ENCODE measurements at regions not wholly inside any gene's neighbourhood (a gene's known extent, or its start where the extent isn't known, plus 50 kb on each side); places are given as distances from the start of the nearest gene placed in this dataset.

DNA sequence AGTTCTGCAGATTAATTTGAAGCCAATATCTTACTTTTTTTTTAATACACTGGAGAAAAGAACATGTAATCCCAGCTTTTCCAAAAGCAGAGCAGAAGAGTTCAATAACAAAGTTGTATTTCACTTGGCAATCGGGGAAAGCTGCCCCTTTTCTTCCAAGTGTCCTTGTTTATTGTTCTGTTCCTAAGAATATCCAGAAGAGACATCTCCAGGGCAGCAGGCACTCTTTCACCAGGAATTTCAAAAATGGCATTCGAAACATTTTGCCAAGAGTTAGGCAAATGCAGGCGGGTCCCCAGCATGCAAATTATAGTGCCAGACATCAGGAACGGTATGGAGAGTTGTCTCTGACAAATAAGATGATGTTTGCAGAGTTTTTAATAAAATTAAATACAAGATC is 494.5 kb downstream of the BCOR start:
- no peaks in the 10 kb centered on the region for H3K9me3 Mint-ChIP-seq
- no peak overlapping the region for H3K4me3 Mint-ChIP-seq

DNA sequence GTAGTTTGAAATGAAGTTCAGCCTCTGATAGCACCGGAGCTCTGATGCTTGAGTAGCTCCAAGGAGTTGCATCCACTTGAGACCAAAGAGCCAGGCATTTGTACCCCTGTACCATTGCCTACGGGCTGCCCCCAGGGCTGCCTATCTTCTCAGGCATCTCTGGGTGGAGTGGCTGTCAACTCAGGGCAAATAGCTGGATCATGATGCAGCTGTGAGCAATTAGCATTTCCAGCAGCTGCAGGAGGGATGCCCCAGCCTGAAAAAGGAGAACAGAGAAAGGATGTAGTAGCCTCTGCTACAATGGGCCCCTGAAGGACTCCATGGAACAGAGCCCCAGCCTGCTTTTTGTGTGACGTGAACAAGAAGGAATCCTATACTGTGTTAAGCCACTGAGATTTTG is 492.6 kb downstream of the BCOR start:
- Mint-ChIP-seq H3K36me3 (no peaks in the 10 kb centered on the region), H3K9me3 (no peaks in the 10 kb centered on the region), H3K4me3 (no peak overlapping the region), H3K27me3 (ENCODE audit: low read depth in 3 of 3) (peaks cover 0 to 6% (median 5%) of the 10 kb centered on the region in 3 donors), H3K27ac (no peak overlapping the region), H3K4me1 (no peaks in the 10 kb centered on the region)
- no peak for DNase-seq

More for the DNA sequence above, 494.5 kb downstream of the BCOR start:
- DNase-seq = no peak
- no peaks in the 10 kb centered on the region for H3K4me1 Mint-ChIP-seq
- H3K27me3 Mint-ChIP-seq (ENCODE audit: low read depth in 3 of 3) = peaks cover 0 to 6% (median 3%) of the 10 kb centered on the region in 3 donors
- no peak overlapping the region for H3K27ac Mint-ChIP-seq
- no peaks in the 10 kb centered on the region for H3K36me3 Mint-ChIP-seq

DNA sequence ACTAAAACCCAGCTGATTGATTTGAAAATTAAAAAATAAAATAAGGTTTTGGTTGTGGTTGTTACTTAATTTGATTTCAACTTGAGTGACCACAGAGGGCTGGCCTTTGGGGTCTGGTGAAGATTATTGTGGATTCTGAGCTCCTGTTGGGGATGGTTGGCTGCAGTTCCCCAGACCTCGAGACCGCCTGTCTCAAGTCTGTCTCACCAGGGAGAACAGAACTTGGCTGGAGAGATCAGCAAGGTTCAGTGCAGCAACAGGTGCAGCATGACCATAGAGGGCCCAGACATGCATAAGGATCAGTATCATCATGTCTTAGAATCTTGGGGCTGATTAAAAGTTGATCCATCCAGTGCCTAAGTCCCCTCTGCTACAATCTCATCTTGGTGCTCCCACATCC is 491.9 kb downstream of the BCOR start:
- Mint-ChIP-seq H3K4me3 (no peak overlapping the region), H3K36me3 (no peaks in the 10 kb centered on the region), H3K27ac (no peak overlapping the region), H3K4me1 (no peaks in the 10 kb centered on the region), H3K9me3 (no peaks in the 10 kb centered on the region), H3K27me3 (ENCODE audit: low read depth in 3 of 3) (peaks cover 0 to 7% (median 5%) of the 10 kb centered on the region in 3 donors)
- DNase-seq = no peak

DNA sequence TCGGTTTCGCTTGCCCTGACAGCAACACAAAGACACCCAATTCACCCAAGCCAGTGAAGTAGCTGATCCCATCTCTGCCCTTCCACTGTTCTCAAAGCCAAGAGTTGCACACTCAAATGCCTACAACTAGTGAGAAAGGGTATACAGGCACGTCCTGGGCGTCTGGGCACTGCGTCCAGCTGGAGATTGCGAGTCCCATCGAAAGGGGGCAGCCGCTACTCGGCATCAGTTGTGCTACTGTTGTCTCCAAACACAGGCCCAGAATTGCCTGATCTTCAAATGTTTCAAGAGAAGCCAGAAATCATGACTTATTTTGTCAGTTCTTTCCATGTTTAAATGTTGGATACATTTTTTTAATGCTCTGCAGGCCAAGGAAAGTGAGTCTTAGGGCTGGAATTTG is 487.8 kb downstream of the BCOR start:
- Mint-ChIP-seq H3K4me3 (no peak overlapping the region), H3K9me3 (peaks cover 0 to 1% (median 0%) of the 10 kb centered on the region in 6 donors)

DNA sequence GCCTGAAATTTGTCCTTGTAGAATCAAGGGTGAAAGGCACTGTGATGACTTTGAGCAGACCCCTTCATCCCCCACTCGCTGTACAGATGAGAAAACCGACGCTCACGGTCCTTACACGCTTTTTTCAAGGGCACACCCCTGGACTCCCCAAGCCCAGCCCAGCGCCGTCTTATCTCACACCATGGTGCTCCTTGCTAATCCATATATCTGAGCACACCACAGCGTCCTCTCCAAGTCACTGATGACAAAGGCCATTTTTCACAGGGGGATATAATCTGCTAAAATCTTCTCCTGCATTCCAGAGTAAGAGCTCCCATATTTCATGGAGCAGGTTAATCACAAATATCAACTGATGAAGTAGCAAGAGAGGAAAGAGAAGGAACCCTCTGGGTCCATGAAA is 486.3 kb downstream of the BCOR start:
- peaks cover 0 to 8% of the 10 kb centered on the region in 2 donors for H3K4me1 Mint-ChIP-seq
- H3K4me3 Mint-ChIP-seq = no peak overlapping the region
- peaks cover 0 to 1% (median 0%) of the 10 kb centered on the region in 6 donors for H3K9me3 Mint-ChIP-seq
- H3K27me3 Mint-ChIP-seq (ENCODE audit: low read depth in 3 of 3) = peaks cover 7 to 25% (median 8%) of the 10 kb centered on the region in 3 donors
- no peak overlapping the region for H3K27ac Mint-ChIP-seq
- no peaks in the 10 kb centered on the region for H3K36me3 Mint-ChIP-seq
- DNase-seq = no peak

More for the DNA sequence above, 487.8 kb downstream of the BCOR start:
- DNase-seq = no peak
- Mint-ChIP-seq H3K4me1 (peaks cover 0 to 8% of the 10 kb centered on the region in 2 donors), H3K27ac (no peak overlapping the region), H3K27me3 (ENCODE audit: low read depth in 3 of 3) (peaks cover 7 to 22% (median 8%) of the 10 kb centered on the region in 3 donors), H3K36me3 (no peaks in the 10 kb centered on the region)

DNA sequence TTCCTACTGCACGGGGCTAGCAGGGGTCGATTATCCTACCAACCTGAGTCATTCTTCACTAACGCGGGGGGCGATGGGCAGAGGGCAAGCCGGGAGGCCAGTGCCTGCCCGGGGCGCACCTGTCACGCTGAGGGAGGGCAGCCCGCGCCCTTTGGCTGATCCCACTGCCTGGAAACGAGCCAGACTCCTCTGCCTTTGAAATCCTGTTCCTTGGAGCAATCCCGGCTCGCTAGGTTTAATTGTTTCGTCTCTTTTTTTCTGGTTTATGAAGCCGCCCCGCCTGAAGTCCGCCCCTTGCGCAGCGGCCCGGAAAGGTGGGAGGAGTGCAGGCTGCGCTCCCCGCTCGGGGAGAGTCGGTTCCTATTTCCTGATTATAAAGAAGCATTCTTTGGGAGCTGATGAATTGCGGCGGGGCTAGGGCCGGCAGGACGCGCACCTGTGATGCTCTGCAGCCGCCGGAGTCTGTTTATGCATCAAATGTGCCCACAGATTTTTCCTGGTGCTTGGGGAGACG is 484.2 kb downstream of the BCOR start:
- H3K36me3 Mint-ChIP-seq = no peaks in the 10 kb centered on the region
- peaks cover 0 to 8% of the 10 kb centered on the region in 2 donors for H3K4me1 Mint-ChIP-seq
- H3K4me3 Mint-ChIP-seq = peak overlapping the region in 3 of 5 donors; percentile 17 to 27 (median 20)
- peaks cover 9 to 31% (median 14%) of the 10 kb centered on the region in 3 donors for H3K27me3 Mint-ChIP-seq (ENCODE audit: low read depth in 3 of 3)
- DNase-seq = no peak
- peaks cover 0 to 3% (median 0%) of the 10 kb centered on the region in 6 donors for H3K9me3 Mint-ChIP-seq
- H3K27ac Mint-ChIP-seq = no peak overlapping the region

DNA sequence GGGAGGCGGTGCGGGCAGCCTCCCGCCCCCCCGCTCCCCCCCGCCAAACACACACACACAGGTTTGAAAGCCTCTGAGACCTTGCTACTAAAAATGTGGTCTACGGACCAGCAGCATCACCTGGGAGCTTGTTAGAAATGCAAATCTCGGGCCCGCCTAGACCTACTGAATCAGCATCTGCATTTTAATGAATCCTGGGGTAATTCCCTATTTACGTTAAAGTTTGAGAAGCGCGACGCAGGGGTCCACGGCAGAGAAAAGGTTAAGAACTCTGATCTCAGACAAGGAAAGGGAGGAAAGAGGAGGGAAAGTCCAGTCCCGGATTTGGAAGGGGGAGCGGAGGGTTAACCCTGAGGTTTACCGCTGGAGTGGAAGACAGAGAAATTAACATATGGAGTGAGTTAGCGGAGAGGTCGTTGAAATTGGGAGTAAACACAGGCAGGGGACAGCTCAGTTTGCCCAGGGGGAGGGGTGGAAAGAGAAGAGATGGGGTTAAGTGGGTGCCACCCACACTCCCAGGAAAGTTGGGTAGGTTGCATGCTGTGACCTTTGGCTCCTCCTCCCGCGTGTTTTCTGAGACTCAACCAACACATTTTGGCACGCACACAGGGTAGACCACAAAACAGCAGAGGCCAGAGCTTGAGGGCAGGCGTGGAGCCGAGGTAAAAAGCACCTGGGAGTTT is 483.6 kb downstream of the BCOR start:
- H3K4me3 Mint-ChIP-seq = peak overlapping the region in 3 of 5 donors; percentile 11 to 53 (median 31)
- peaks cover 0 to 3% (median 0%) of the 10 kb centered on the region in 6 donors for H3K9me3 Mint-ChIP-seq
- DNase-seq = peak in 1 of 3 donors; percentile 3
- no peak overlapping the region for H3K27ac Mint-ChIP-seq
- H3K4me1 Mint-ChIP-seq = peaks cover 0 to 8% of the 10 kb centered on the region in 2 donors
- no peaks in the 10 kb centered on the region for H3K36me3 Mint-ChIP-seq
- peaks cover 8 to 31% (median 14%) of the 10 kb centered on the region in 3 donors for H3K27me3 Mint-ChIP-seq (ENCODE audit: low read depth in 3 of 3)

DNA sequence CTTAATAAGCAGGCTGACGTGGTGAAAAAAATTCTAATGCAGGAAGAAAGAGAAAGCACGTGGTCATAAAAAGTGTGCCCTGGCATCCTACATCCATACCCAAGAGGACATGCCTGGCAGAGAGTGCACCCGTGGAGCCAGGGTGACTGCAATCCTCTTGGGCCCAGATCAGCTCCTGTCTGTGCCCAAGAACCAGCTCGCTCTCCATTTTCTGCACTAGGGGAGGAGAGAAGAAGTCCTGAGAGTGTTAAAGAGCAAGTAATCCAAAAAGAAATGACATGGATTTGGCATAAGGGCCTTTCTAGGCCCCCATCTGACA is 483.1 kb downstream of the BCOR start:
- H3K27me3 Mint-ChIP-seq (ENCODE audit: low read depth in 3 of 3) = peaks cover 8 to 31% (median 14%) of the 10 kb centered on the region in 3 donors

DNA sequence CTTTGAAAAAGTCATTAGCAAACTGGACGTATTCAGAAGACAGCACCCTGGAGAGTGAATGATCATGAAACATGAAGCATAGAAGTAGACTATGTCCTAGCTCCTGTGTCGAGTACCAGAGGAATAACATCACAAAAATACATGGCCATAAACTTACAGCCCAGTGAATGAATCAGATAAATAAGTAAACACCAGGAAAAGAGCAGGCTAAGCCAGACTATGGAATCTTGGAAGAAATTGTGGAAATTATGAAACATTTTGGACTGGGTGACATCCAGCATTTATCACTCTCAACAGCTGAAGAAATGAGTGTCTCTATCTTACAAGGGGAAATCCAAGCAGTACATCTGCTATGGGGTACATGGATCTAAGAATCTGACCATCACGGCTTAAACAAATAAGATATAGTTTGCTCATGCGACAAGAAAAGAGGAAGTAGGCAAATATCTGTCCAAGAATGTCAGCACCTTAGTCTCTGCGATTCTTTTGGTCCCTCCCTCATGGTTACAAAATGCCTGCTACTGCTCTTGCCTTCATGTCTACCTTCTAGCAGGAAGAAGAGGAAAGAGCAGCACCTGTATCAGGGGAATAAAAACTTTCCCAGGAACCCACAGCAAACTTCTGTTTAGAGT is 481.5 kb downstream of the BCOR start:
- Mint-ChIP-seq H3K4me1 (peaks cover 0 to 8% of the 10 kb centered on the region in 2 donors), H3K4me3 (no peak overlapping the region), H3K36me3 (no peaks in the 10 kb centered on the region), H3K27ac (no peak overlapping the region), H3K9me3 (peaks cover 0 to 3% (median 0%) of the 10 kb centered on the region in 6 donors), H3K27me3 (ENCODE audit: low read depth in 3 of 3) (peaks cover 8 to 28% (median 14%) of the 10 kb centered on the region in 3 donors)
- DNase-seq = no peak

More for the DNA sequence above, 483.1 kb downstream of the BCOR start:
- DNase-seq = no peak
- peaks cover 0 to 8% of the 10 kb centered on the region in 2 donors for H3K4me1 Mint-ChIP-seq
- peaks cover 0 to 3% (median 0%) of the 10 kb centered on the region in 6 donors for H3K9me3 Mint-ChIP-seq
- no peak overlapping the region for H3K4me3 Mint-ChIP-seq
- no peak overlapping the region for H3K27ac Mint-ChIP-seq
- H3K36me3 Mint-ChIP-seq = no peaks in the 10 kb centered on the region

DNA sequence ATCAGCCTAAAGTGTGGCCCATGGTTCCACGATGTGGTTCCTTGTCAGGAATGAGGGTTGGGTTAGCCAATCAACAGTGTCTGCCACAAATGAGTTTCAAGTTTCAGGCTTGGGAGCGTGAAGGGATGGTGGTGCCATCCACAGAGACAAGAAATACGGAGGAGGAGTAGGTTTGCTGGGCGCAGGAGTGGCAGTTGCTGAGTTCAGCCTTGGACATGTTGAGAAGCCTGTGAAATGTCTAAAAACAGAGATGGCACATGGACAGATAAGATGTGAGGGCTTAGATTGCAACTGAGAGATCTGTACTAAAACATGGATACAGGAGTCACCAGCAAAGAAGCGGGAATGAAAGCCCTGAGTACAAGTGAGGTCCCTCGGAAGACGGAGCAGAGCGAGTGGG is 481.0 kb downstream of the BCOR start:
- H3K27me3 Mint-ChIP-seq (ENCODE audit: low read depth in 3 of 3) = peaks cover 8 to 23% (median 14%) of the 10 kb centered on the region in 3 donors
- no peak for DNase-seq
- no peak overlapping the region for H3K27ac Mint-ChIP-seq
- H3K4me3 Mint-ChIP-seq = no peak overlapping the region
- H3K4me1 Mint-ChIP-seq = peaks cover 0 to 8% of the 10 kb centered on the region in 2 donors
- no peaks in the 10 kb centered on the region for H3K36me3 Mint-ChIP-seq
- peaks cover 0 to 3% (median 0%) of the 10 kb centered on the region in 6 donors for H3K9me3 Mint-ChIP-seq

DNA sequence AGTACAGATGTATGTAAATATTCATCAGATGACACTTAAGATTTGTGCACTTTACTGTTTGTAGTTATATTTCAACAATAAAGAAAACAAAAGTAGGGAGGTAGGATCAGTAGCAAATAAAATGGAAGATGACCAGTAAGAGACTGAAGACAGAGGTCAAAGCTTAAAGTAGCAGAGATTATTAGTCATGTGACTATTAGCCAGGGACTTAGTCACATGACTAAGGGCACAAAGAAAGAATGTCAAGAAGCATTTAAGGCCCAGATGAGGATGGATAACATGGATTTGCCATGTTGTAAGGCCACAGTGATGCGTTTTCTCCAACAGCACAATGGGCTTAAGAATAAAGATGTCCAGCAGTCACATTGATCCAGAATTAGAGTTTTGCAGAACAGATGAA is 479.6 kb downstream of the BCOR start:
- Mint-ChIP-seq H3K4me3 (no peak overlapping the region), H3K4me1 (peaks cover 0 to 8% of the 10 kb centered on the region in 2 donors), H3K9me3 (peaks cover 0 to 3% (median 0%) of the 10 kb centered on the region in 6 donors), H3K36me3 (no peaks in the 10 kb centered on the region), H3K27me3 (ENCODE audit: low read depth in 3 of 3) (peaks cover 2 to 19% (median 10%) of the 10 kb centered on the region in 3 donors), H3K27ac (no peak overlapping the region)
- no peak for DNase-seq

DNA sequence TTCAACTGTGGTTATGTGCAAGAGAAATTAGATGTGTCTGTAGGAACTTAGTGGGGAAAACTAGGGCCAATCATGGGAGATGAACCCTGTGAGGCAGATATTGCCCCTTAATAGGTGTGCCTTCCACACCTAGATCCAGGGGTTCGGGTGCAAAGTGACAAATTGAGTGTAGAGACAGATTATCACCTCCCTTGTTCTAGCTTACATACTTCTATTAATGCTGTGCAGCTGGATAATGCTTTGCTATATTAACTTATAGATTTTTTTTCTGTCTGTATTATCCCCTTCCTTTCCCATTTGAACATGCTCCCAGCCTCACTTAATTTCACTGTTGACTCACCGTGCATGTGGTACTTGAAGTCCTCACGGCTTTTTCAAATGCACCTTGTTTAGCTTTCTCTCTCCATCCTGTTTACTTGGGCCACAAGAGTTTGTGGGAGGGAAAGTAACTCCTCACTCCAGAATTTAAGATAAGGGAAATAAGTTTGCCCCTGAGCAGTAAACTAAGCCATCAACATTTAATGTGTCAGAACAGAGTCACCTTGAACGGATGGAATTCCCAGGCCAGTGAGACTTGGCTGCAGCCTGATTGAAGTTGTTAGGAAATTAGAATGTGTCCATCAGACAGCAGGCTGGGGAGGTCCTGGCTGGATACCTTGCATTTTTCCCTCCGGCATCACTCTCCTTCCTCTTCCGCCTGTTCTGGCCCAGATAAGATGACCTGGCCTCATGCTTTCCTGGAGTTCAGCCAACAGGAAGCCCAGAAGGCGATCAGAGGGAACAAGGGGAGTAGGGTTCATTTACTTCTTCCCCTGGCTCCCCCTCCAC is 478.4 kb downstream of the BCOR start:
- peaks cover 0 to 3% (median 0%) of the 10 kb centered on the region in 6 donors for H3K9me3 Mint-ChIP-seq
- no peak overlapping the region for H3K27ac Mint-ChIP-seq
- DNase-seq = no peak
- H3K4me1 Mint-ChIP-seq = peaks cover 0 to 1% of the 10 kb centered on the region in 2 donors
- no peaks in the 10 kb centered on the region for H3K36me3 Mint-ChIP-seq
- H3K4me3 Mint-ChIP-seq = no peak overlapping the region
- peaks cover 2 to 13% (median 7%) of the 10 kb centered on the region in 3 donors for H3K27me3 Mint-ChIP-seq (ENCODE audit: low read depth in 3 of 3)

DNA sequence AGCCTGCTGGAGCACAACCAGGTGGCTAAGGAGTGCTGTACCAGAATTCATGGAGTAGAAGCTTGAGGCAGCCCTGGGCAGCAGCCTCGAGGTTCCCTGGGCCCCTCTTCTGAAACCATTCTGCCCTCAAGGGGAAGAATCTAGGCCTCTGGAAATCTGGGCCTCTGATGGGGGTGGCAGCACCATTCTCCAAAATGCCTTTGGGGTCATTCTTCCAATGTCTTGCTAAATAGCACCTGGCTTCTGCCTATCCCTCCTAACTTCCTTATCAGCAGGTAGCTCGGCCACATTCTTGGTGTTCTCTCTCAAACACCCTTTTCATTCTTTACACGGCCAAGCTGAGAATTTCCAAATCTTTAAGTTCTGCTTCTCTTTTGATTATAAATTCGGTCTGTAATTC is 473.6 kb downstream of the BCOR start:
- no peaks in the 10 kb centered on the region for H3K36me3 Mint-ChIP-seq
- H3K27ac Mint-ChIP-seq = no peak overlapping the region
- peaks cover 2 to 4% (median 2%) of the 10 kb centered on the region in 3 donors for H3K27me3 Mint-ChIP-seq (ENCODE audit: low read depth in 3 of 3)
- no peaks in the 10 kb centered on the region for H3K4me1 Mint-ChIP-seq
- DNase-seq = no peak
- H3K4me3 Mint-ChIP-seq = no peak overlapping the region
- H3K9me3 Mint-ChIP-seq = no peaks in the 10 kb centered on the region

Measured in immature natural killer cell (primary cell).